PFSK-1 (cell line): ENCODE measurements at regions not wholly inside any gene's neighbourhood (a gene's known extent, or its start where the extent isn't known, plus 50 kb on each side); places are given as distances from the start of the nearest gene placed in this dataset.

Experiments used
- FOXP2 ChIP-seq: optimal IDR thresholded peaks from 2 replicates; pipeline ENCODE3; 2011; ENCODE audit warnings: borderline replicate concordance, control low read depth, inconsistent platforms; ENCODE audit not compliant: insufficient read depth; ENCODE audit errors: extremely low read length, extremely low read depth
- POLR2AphosphoS5 ChIP-seq: IDR thresholded peaks from 2 replicates; pipeline ENCODE4 v1.6.1; 2012; ENCODE audit warnings: low read depth, mild to moderate bottlenecking, control low read depth, low read length, moderate library complexity
- SIN3A ChIP-seq: IDR thresholded peaks from 2 replicates; pipeline ENCODE4 v1.6.1; 2012; ENCODE audit warnings: mild to moderate bottlenecking, low read length, moderate library complexity, borderline replicate concordance; ENCODE audit not compliant: insufficient read depth
- TF ChIP-seq, protein P1 (sequence below), 2 experiments: IDR thresholded peaks; 2 replicates each; pipeline versions ENCODE4 v1.6.1 to v1.8.0; 2011 to 2012; ENCODE audit warnings: low read depth in 2 of 2, low read length in 2 of 2, control low read depth in 1 of 2, inconsistent platforms in 1 of 2, mild to moderate bottlenecking in 1 of 2, moderate library complexity in 1 of 2; ENCODE audit not compliant: insufficient read depth in 1 of 2

- TF ChIP-seq, protein P1, sequence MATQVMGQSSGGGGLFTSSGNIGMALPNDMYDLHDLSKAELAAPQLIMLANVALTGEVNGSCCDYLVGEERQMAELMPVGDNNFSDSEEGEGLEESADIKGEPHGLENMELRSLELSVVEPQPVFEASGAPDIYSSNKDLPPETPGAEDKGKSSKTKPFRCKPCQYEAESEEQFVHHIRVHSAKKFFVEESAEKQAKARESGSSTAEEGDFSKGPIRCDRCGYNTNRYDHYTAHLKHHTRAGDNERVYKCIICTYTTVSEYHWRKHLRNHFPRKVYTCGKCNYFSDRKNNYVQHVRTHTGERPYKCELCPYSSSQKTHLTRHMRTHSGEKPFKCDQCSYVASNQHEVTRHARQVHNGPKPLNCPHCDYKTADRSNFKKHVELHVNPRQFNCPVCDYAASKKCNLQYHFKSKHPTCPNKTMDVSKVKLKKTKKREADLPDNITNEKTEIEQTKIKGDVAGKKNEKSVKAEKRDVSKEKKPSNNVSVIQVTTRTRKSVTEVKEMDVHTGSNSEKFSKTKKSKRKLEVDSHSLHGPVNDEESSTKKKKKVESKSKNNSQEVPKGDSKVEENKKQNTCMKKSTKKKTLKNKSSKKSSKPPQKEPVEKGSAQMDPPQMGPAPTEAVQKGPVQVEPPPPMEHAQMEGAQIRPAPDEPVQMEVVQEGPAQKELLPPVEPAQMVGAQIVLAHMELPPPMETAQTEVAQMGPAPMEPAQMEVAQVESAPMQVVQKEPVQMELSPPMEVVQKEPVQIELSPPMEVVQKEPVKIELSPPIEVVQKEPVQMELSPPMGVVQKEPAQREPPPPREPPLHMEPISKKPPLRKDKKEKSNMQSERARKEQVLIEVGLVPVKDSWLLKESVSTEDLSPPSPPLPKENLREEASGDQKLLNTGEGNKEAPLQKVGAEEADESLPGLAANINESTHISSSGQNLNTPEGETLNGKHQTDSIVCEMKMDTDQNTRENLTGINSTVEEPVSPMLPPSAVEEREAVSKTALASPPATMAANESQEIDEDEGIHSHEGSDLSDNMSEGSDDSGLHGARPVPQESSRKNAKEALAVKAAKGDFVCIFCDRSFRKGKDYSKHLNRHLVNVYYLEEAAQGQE (IDR thresholded peaks at IDR 0.05; ENCODE audit: insufficient read depth in 1 of 2, low read depth in 2 of 2, low read length in 2 of 2) = no peak
- no peak for TF ChIP-seq POLR2AphosphoS5
- no peak for TF ChIP-seq SIN3A
- TF ChIP-seq FOXP2 = no peak
Measured at GRCh38 chr5:92552206-92553160, 1028.5 kb downstream of the NR2F1-AS1 start.
